Muscle layer of duodenum (tissue), 2 donors: ENCODE measurements at regions not wholly inside any gene's neighbourhood (a gene's known extent, or its start where the extent isn't known, plus 50 kb on each side); places are given as distances from the start of the nearest gene placed in this dataset.

Source experiments
- H3K27ac ChIP-seq: one replicate; pipeline ENCODE4 v1.7.0; 2013; ENCODE audit warnings: mild to moderate bottlenecking, low read length
- H3K27me3 ChIP-seq: one replicate; pipeline ENCODE4 v1.7.0; 2013; ENCODE audit warnings: low read depth, mild to moderate bottlenecking, control low read depth, low read length
- H3K36me3 ChIP-seq, 2 donors: one replicate each; pipeline ENCODE4 v1.7.0; 2013; ENCODE audit warnings: low read length in 2 of 2, control low read depth in 1 of 2, mild to moderate bottlenecking in 1 of 2; ENCODE audit not compliant: insufficient read depth in 2 of 2, control insufficient read depth in 1 of 2
- H3K4me1 ChIP-seq, 2 donors: one replicate each; pipeline ENCODE4 v1.7.0; 2013; ENCODE audit warnings: low read length in 2 of 2, mild to moderate bottlenecking in 2 of 2, control low read depth in 1 of 2, moderate library complexity in 1 of 2; ENCODE audit not compliant: insufficient read depth in 2 of 2, control insufficient read depth in 1 of 2
- H3K4me3 ChIP-seq, 2 donors: one replicate each; pipeline ENCODE4 v1.7.0; 2013; ENCODE audit warnings: low read length in 2 of 2, low read depth in 1 of 2, mild to moderate bottlenecking in 1 of 2
- H3K9me3 ChIP-seq, 2 donors: one replicate each; pipeline ENCODE4 v1.7.0; 2013; ENCODE audit warnings: low read length in 2 of 2, control low read depth in 1 of 2, mild to moderate bottlenecking in 1 of 2; ENCODE audit not compliant: control insufficient read depth in 1 of 2
- donor health status: healthy.

- no peaks in the 10 kb centered on the region for H3K4me1 ChIP-seq
- no peak overlapping the region for H3K4me3 ChIP-seq
- no peaks in the 10 kb centered on the region for H3K36me3 ChIP-seq
These were observed 1326.3 kb downstream of the XPNPEP1 start for GRCh38 chr10:108597031-108597430.

GRCh38 chr10:108592956-108593355 is 1330.4 kb downstream of the XPNPEP1 start:
- Histone ChIP-seq H3K4me3 (no peak overlapping the region), H3K27ac (no peak overlapping the region), H3K4me1 (no peaks in the 10 kb centered on the region), H3K27me3 (no peaks in the 10 kb centered on the region), H3K9me3 (no peaks in the 10 kb centered on the region), H3K36me3 (no peaks in the 10 kb centered on the region)

More at GRCh38 chr10:108597031-108597430, 1326.3 kb downstream of the XPNPEP1 start:
- no peaks in the 10 kb centered on the region for H3K9me3 ChIP-seq
- no peaks in the 10 kb centered on the region for H3K27me3 ChIP-seq
- H3K27ac ChIP-seq = no peak overlapping the region

- Histone ChIP-seq H3K4me1 (no peaks in the 10 kb centered on the region), H3K27ac (no peak overlapping the region), H3K27me3 (no peaks in the 10 kb centered on the region), H3K4me3 (no peak overlapping the region), H3K36me3 (no peaks in the 10 kb centered on the region), H3K9me3 (no peaks in the 10 kb centered on the region)
These were observed 1331.9 kb downstream of the XPNPEP1 start for GRCh38 chr10:108591417-108591816.

GRCh38 chr10:108586424-108586823 is 1336.9 kb downstream of the XPNPEP1 start:
- Histone ChIP-seq H3K4me1 (no peaks in the 10 kb centered on the region), H3K4me3 (no peak overlapping the region), H3K27me3 (no peaks in the 10 kb centered on the region), H3K9me3 (no peaks in the 10 kb centered on the region), H3K36me3 (no peaks in the 10 kb centered on the region), H3K27ac (no peak overlapping the region)

- Histone ChIP-seq H3K4me3 (no peak overlapping the region), H3K36me3 (no peaks in the 10 kb centered on the region), H3K27me3 (no peaks in the 10 kb centered on the region), H3K4me1 (no peaks in the 10 kb centered on the region), H3K9me3 (no peaks in the 10 kb centered on the region), H3K27ac (no peak overlapping the region)
These were observed 1339.4 kb downstream of the XPNPEP1 start for GRCh38 chr10:108583877-108584276.

GRCh38 chr10:108582888-108583287 is 1340.4 kb downstream of the XPNPEP1 start:
- no peaks in the 10 kb centered on the region for H3K9me3 ChIP-seq
- no peaks in the 10 kb centered on the region for H3K36me3 ChIP-seq
- H3K27ac ChIP-seq = no peak overlapping the region
- H3K27me3 ChIP-seq = no peaks in the 10 kb centered on the region
- H3K4me3 ChIP-seq = no peak overlapping the region
- no peaks in the 10 kb centered on the region for H3K4me1 ChIP-seq

GRCh38 chr10:108582387-108582786 is 1340.9 kb downstream of the XPNPEP1 start:
- no peak overlapping the region for H3K27ac ChIP-seq
- H3K36me3 ChIP-seq = no peaks in the 10 kb centered on the region

GRCh38 chr10:108578258-108578657 is 1345.1 kb downstream of the XPNPEP1 start:
- no peaks in the 10 kb centered on the region for H3K27me3 ChIP-seq
- H3K4me1 ChIP-seq = no peaks in the 10 kb centered on the region
- H3K9me3 ChIP-seq = no peaks in the 10 kb centered on the region
- H3K27ac ChIP-seq = no peak overlapping the region
- no peaks in the 10 kb centered on the region for H3K36me3 ChIP-seq
- no peak overlapping the region for H3K4me3 ChIP-seq

More at GRCh38 chr10:108582387-108582786, 1340.9 kb downstream of the XPNPEP1 start:
- Histone ChIP-seq H3K27me3 (no peaks in the 10 kb centered on the region), H3K9me3 (no peaks in the 10 kb centered on the region), H3K4me1 (no peaks in the 10 kb centered on the region), H3K4me3 (no peak overlapping the region)

GRCh38 chr10:108574233-108574632 is 1349.1 kb downstream of the XPNPEP1 start:
- Histone ChIP-seq H3K4me1 (no peaks in the 10 kb centered on the region), H3K4me3 (no peak overlapping the region), H3K27ac (no peak overlapping the region), H3K27me3 (no peaks in the 10 kb centered on the region), H3K36me3 (no peaks in the 10 kb centered on the region), H3K9me3 (no peaks in the 10 kb centered on the region)

GRCh38 chr10:108568824-108569223 is 1354.5 kb downstream of the XPNPEP1 start:
- H3K36me3 ChIP-seq = no peaks in the 10 kb centered on the region
- H3K4me3 ChIP-seq = no peak overlapping the region
- H3K9me3 ChIP-seq = no peaks in the 10 kb centered on the region
- no peaks in the 10 kb centered on the region for H3K27me3 ChIP-seq
- no peaks in the 10 kb centered on the region for H3K4me1 ChIP-seq
- H3K27ac ChIP-seq = no peak overlapping the region

GRCh38 chr10:108567899-108568752 is 1355.2 kb downstream of the XPNPEP1 start:
- Histone ChIP-seq H3K4me3 (no peak overlapping the region), H3K36me3 (no peaks in the 10 kb centered on the region), H3K4me1 (no peaks in the 10 kb centered on the region), H3K27me3 (no peaks in the 10 kb centered on the region), H3K27ac (no peak overlapping the region), H3K9me3 (no peaks in the 10 kb centered on the region)
